Thymus (tissue), 11 donors: ENCODE measurements at regions not wholly inside any gene's neighbourhood (a gene's known extent, or its start where the extent isn't known, plus 50 kb on each side); places are given as distances from the start of the nearest gene placed in this dataset.

ENCODE experiments used
- DNase-seq, 9 donors: peaks; one replicate each; pipeline ENCODE4 v3.0.0-alpha.2; 2013; ENCODE audit warnings: low spot score in 9 of 9, low read depth in 6 of 9, missing footprints in 1 of 9
- H3K27ac ChIP-seq, 2 donors: one replicate each; pipeline ENCODE4 v1.5.1; 2013; ENCODE audit warnings: control low read depth in 1 of 2, low read depth in 1 of 2, low read length in 1 of 2, mild to moderate bottlenecking in 1 of 2, moderate library complexity in 1 of 2
- H3K27me3 ChIP-seq, 2 donors: one replicate each; pipeline ENCODE4 v1.5.1; 2013; ENCODE audit warnings: low read length in 1 of 2; ENCODE audit not compliant: control insufficient read depth in 2 of 2, insufficient read depth in 1 of 2
- H3K36me3 ChIP-seq, 2 donors: one replicate each; pipeline ENCODE4 v1.5.1; 2013; ENCODE audit warnings: low read length in 1 of 2, mild to moderate bottlenecking in 1 of 2, moderate library complexity in 1 of 2; ENCODE audit not compliant: control insufficient read depth in 2 of 2, insufficient read depth in 2 of 2
- H3K4me1 ChIP-seq, 2 donors: one replicate each; pipeline ENCODE4 v1.5.1; 2013; ENCODE audit warnings: low read length in 2 of 2; ENCODE audit not compliant: control insufficient read depth in 2 of 2, insufficient read depth in 2 of 2
- H3K4me3 ChIP-seq, 2 donors: one replicate each; pipeline ENCODE4 v1.5.1; 2013; ENCODE audit warnings: low read length in 2 of 2, control low read depth in 1 of 2, mild to moderate bottlenecking in 1 of 2
- H3K9me3 ChIP-seq, 2 donors: one replicate each; pipeline ENCODE4 v1.5.1; 2013; ENCODE audit warnings: low read length in 1 of 2, mild to moderate bottlenecking in 1 of 2; ENCODE audit not compliant: control insufficient read depth in 2 of 2, insufficient read depth in 1 of 2
- WGBS: extraction: QIAGEN DNeasy Blood & Tissue Kit; methylation state at CpG from one replicate; pipeline ENCODE4 v1.1.7; 2013; 5-methylcytosine and 5-hydroxymethylcytosine counted together
- donor health status: healthy.

DNA sequence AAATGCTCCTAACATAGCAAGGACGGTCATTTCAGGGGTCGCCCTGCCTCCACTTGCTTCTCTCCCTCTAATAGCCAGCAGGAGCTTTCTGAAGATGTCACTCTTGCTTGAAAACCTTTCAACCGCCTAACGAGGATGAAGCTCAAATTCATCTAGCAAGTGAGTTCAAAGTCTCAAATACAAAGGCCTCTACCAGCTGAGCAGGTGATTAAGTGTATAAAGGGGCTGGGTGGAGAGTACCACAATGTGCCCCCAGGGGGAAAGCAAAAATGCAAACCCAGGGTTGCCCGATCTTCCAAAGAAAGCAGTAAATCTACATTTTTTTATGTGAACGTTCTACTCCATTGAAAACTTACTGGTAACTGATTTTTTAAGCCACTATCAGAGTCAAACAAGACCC is 50.4 kb upstream of the GRIP2 start:
- Histone ChIP-seq H3K4me1 (no peaks in the 10 kb centered on the region), H3K9me3 (no peaks in the 10 kb centered on the region), H3K27ac (no peak overlapping the region), H3K27me3 (peaks cover 3 to 23% of the 10 kb centered on the region in 2 donors), H3K36me3 (no peaks in the 10 kb centered on the region), H3K4me3 (no peak overlapping the region)
- 73% methylated on average over 6 of the region's 6 CpGs for WGBS
- DNase-seq, result no peak

DNA sequence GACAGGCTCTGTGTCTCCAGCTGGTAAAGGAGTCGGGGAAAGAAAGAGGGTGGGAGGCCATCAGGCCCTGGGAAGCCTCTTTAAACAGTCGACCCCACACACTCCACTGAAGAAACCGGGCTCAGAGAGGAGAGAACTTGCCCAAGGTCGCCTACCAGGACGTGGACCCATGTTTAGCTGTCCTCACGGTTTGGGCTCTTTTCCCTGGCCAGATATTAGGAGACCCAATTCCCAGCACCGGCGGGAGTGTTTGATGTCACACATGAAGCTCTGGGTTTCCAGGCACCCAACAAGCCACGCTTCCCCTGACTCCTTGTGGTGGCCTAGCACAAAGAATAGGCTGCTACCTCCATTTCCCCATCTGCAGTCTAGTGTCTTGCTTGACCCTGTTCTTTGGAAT is 52.2 kb upstream of the GRIP2 start:
- Histone ChIP-seq H3K27ac (no peak overlapping the region), H3K36me3 (no peaks in the 10 kb centered on the region), H3K4me1 (no peaks in the 10 kb centered on the region), H3K9me3 (no peaks in the 10 kb centered on the region), H3K27me3 (peaks cover 3 to 18% of the 10 kb centered on the region in 2 donors), H3K4me3 (no peak overlapping the region)
- no peak for DNase-seq
- WGBS, result 94% methylated on average over 9 of the region's 9 CpGs

DNA sequence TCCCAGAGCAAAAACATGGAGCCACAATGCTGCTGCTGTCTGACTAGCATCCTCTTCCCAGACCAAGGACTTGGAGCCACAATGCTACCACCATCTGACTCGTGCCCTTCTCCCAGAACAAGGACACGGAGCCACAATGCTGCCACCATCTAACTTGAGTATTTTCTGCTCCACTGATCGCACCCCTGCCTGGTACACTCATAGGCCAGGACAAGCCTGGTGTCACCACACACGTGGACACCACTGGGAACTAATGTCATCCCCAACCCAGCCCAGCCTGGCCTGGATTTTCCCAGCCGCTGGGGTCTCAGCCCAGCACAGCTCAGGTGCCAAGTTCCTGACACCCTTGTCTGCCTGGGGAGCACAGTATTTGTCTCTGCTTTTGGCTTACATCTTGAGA is 52.7 kb upstream of the GRIP2 start:
- Histone ChIP-seq H3K27me3 (peaks cover 3 to 18% of the 10 kb centered on the region in 2 donors), H3K9me3 (no peaks in the 10 kb centered on the region), H3K27ac (no peak overlapping the region), H3K36me3 (no peaks in the 10 kb centered on the region), H3K4me3 (no peak overlapping the region), H3K4me1 (no peaks in the 10 kb centered on the region)
- WGBS, result 89% methylated on average over 5 of the region's 5 CpGs
- no peak for DNase-seq

DNA sequence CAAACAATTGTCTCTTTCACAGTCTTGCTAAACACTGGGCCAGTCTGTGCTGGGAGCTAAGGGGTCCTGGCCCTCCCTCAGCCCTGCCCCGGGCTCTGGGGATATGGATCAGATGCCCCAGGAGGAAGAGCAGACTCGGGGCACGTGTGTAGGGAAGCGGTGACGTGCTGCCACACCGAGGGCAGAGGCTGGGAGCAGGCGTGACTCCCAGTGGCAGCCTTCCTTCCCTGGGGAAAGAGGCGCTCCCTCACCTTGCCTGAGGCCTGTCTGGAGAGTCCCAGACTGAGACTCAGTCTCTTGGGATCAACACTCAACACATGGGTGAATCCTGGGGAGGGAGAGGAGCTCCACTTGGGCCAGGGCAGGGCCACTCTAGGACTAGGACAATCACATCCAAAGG is 54.1 kb upstream of the GRIP2 start:
- WGBS, result 72% methylated on average over 8 of the region's 8 CpGs
- Histone ChIP-seq H3K36me3 (no peaks in the 10 kb centered on the region), H3K4me3 (no peak overlapping the region), H3K27ac (no peak overlapping the region), H3K27me3 (peaks cover 3 to 23% of the 10 kb centered on the region in 2 donors), H3K9me3 (peaks cover 0 to 2% of the 10 kb centered on the region in 2 donors), H3K4me1 (no peaks in the 10 kb centered on the region)
- DNase-seq, result no peak

DNA sequence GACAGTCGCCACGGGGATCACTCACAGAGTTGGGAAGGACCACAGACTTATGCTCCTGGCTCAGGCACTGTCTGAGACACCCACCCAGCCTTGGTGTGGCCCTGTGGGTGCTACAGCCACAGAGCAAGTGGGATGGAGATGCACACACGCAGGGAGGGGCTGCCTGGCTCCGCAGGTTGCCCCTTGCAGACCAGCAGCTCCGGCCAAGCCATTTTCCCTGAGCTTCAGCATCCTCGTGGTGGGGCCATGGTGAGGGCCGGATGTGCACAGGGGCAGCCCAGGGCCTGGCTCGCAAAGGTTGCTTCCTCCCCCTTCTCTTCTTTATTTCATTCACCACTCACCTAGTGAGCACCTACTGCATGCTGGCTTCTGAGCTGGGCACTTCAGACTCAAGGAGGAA is 55.4 kb upstream of the GRIP2 start:
- Histone ChIP-seq H3K9me3 (peaks cover 0 to 2% of the 10 kb centered on the region in 2 donors), H3K36me3 (no peaks in the 10 kb centered on the region), H3K27me3 (peaks cover 8 to 33% of the 10 kb centered on the region in 2 donors), H3K27ac (no peak overlapping the region), H3K4me3 (no peak overlapping the region), H3K4me1 (no peaks in the 10 kb centered on the region)
- 73% methylated on average over 8 of the region's 8 CpGs for WGBS
- no peak for DNase-seq

DNA sequence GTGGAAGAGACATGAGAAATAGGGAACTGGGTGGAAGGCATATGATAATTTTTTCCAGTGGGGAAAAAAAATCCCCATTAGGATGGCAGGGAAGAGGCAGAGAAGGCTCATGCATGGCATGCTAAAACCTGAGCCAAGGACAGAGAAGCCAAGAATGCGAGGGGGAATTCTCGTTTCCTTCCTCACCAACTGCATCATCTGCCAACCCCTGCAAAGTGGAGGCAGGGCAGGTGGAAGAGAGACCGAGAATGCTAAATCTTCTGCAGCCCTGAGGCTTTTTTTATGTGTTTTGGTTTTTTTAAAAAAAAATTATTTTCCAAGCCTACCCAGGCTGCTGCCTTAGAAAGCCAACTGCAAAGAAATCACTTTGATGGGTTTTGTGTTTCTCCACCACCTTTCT is 54.3 kb upstream of the CCDC174 start:
- 93% methylated on average over 3 of the region's 3 CpGs for WGBS
- no peaks in the 10 kb centered on the region for H3K4me1 ChIP-seq
- H3K36me3 ChIP-seq, result no peaks in the 10 kb centered on the region
- H3K27me3 ChIP-seq, result peaks cover 21 to 45% of the 10 kb centered on the region in 2 donors
- no peak overlapping the region for H3K27ac ChIP-seq
- H3K4me3 ChIP-seq, result no peak overlapping the region
- peaks cover 0 to 3% of the 10 kb centered on the region in 2 donors for H3K9me3 ChIP-seq
- no peak for DNase-seq

DNA sequence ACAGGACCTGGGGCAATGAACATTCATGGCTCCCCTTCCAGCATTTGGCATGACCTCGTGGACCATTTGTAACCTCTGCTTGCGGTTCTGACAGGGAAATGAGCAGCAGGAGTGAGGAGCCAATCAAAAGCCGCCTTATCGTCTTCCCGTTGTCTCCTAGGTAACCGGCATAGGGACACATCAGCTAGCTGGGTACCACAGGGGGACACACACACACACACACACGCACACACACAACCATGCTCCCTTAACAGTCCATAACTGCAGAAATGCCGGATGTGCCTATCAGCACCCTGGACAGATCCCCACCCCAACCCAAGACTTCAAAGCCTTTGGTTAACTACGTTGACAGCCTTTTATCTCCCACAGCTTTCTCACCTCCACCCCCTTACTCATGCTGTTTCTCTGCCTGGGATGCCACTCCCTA is 53.4 kb upstream of the CCDC174 start:
- peaks cover 0 to 3% of the 10 kb centered on the region in 2 donors for H3K9me3 ChIP-seq
- H3K36me3 ChIP-seq, result no peaks in the 10 kb centered on the region
- no peak overlapping the region for H3K27ac ChIP-seq
- peak; percentile 34 to 84 (median 56) for DNase-seq
- H3K4me3 ChIP-seq, result no peak overlapping the region
- no peaks in the 10 kb centered on the region for H3K4me1 ChIP-seq
- peaks cover 30 to 51% of the 10 kb centered on the region in 2 donors for H3K27me3 ChIP-seq
- WGBS, result 26% methylated on average over 9 of the region's 9 CpGs

DNA sequence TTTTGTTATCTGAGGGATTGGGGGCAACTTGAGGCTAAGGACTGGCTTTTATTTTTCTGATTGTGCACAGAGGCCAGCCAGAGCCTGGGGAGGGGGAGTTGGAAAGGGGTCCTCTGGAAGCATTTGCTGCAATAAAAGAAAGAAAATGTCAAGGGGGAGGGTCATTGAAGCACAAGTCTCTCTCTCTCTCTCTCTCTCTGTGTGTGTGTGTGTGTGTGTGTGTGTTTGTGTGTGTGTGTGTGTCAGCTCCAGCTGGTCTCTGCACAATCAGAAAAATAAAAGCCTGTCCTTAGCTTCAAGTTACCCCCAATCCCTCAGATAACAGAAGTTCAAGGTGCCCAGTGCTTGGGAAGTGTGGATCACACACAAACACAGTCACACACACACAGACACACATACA is 52.1 kb upstream of the CCDC174 start:
- DNase-seq, result no peak
- Histone ChIP-seq H3K4me1 (no peaks in the 10 kb centered on the region), H3K36me3 (no peaks in the 10 kb centered on the region), H3K27ac (no peak overlapping the region), H3K9me3 (peaks cover 0 to 5% of the 10 kb centered on the region in 2 donors), H3K4me3 (no peak overlapping the region), H3K27me3 (peaks cover 42 to 64% of the 10 kb centered on the region in 2 donors)

DNA sequence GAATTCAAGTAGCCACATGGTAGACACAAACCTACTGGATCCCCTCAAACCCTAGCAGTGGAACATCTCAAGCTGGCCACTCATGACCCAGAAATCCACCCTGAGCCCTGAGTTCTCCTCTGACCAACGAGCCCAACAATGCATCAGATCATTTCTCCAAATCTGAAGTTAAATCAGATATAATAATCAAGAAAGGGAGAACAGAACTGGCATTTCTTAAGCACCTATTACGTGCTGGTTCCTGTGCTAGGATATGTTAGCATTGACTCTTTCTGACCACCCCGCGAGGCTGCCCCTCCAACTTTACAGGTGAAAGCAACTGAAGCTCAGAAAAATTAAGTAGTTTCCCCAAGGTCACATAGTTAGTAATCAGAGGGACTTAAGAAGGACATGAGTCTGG is 51.5 kb upstream of the CCDC174 start:
- H3K4me3 ChIP-seq, result no peak overlapping the region
- H3K27ac ChIP-seq, result no peak overlapping the region
- peaks cover 0 to 5% of the 10 kb centered on the region in 2 donors for H3K9me3 ChIP-seq
- H3K27me3 ChIP-seq, result peaks cover 43 to 70% of the 10 kb centered on the region in 2 donors
- WGBS, result 76% methylated on average over 4 of the region's 4 CpGs
- no peaks in the 10 kb centered on the region for H3K36me3 ChIP-seq
- DNase-seq, result no peak
- no peaks in the 10 kb centered on the region for H3K4me1 ChIP-seq
